Upper lobe of right lung (tissue), 1 donor: ENCODE measurements at regions not wholly inside any gene's neighbourhood (a gene's known extent, or its start where the extent isn't known, plus 50 kb on each side); places are given as distances from the start of the nearest gene placed in this dataset.
"Not testable (repeated sequence)": the region's sequence is repeated elsewhere in the genome, so short reads cannot be mapped to it uniquely, and the experiment has no call there.

ENCODE experiments used
- ATAC-seq: fragments of 200-7000 bp; cut with Tn5 transposase; one replicate; pipeline ENCODE4 v1.9.1; 2020; ENCODE audit warnings: mild to moderate bottlenecking, moderate library complexity
- DNase-seq: peaks from one replicate; pipeline ENCODE4 v3.0.0-alpha.2; 2020
- H3K27ac ChIP-seq: fragments of 200-600 bp; one replicate; pipeline ENCODE4 v1.8.0; 2022
- H3K27me3 ChIP-seq: fragments of 200-600 bp; one replicate; pipeline ENCODE4 v1.8.0; 2022; ENCODE audit warnings: mild to moderate bottlenecking
- H3K36me3 ChIP-seq: fragments of 200-600 bp; one replicate; pipeline ENCODE4 v1.8.0; 2022
- H3K4me1 ChIP-seq: fragments of 200-600 bp; one replicate; pipeline ENCODE4 v1.8.0; 2022
- H3K4me3 ChIP-seq: fragments of 200-600 bp; one replicate; pipeline ENCODE4 v1.8.0; 2022; ENCODE audit warnings: mild to moderate bottlenecking
- H3K9me3 ChIP-seq: fragments of 200-600 bp; one replicate; pipeline ENCODE4 v1.8.0; 2022
- intact Hi-C: fragments of 100-400 bp; cut with DNase I; formaldehyde crosslinking; loops from one replicate; pipeline ENCODE4 v1.11.0; 2022
- TF ChIP-seq, protein P1 (sequence below): fragments of 200-600 bp; IDR thresholded peaks from one replicate; pipeline ENCODE4 v1.8.0; 2022; ENCODE audit warnings: antibody characterized with exemption
- donor health status: DM: no; HTN: yes; CAD: no; lungs with severe emphysema.

DNA sequence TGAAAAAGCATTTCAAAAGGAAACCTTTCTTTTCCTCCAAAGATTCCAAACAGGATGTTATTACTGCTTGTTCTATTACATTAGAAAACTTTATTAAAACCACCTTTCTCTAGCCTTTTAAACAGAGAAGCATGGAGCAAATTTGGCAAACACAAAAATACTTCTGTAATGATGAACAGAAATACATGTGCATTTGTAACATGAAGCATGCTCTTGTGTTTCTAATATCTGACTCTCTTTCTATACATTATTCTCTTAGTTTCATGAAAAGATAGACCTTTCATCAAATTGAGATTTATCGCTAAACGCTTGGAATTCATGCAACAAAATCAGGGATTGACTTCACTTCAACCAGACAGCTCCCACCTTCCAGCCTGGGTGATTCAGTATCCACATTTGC is 152.8 kb upstream of the IRS2 start:
- H3K27me3 ChIP-seq: no peaks in the 10 kb centered on the region
- DNase-seq (no peak), ATAC-seq (no peak)
- intact Hi-C loops: no loop called here
- H3K27ac ChIP-seq: no peak overlapping the region
- no peaks in the 10 kb centered on the region for H3K36me3 ChIP-seq
- no peaks in the 10 kb centered on the region for H3K4me1 ChIP-seq
- TF ChIP-seq, protein P1, sequence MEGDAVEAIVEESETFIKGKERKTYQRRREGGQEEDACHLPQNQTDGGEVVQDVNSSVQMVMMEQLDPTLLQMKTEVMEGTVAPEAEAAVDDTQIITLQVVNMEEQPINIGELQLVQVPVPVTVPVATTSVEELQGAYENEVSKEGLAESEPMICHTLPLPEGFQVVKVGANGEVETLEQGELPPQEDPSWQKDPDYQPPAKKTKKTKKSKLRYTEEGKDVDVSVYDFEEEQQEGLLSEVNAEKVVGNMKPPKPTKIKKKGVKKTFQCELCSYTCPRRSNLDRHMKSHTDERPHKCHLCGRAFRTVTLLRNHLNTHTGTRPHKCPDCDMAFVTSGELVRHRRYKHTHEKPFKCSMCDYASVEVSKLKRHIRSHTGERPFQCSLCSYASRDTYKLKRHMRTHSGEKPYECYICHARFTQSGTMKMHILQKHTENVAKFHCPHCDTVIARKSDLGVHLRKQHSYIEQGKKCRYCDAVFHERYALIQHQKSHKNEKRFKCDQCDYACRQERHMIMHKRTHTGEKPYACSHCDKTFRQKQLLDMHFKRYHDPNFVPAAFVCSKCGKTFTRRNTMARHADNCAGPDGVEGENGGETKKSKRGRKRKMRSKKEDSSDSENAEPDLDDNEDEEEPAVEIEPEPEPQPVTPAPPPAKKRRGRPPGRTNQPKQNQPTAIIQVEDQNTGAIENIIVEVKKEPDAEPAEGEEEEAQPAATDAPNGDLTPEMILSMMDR: no peak
- no peaks in the 10 kb centered on the region for H3K9me3 ChIP-seq
- no peak overlapping the region for H3K4me3 ChIP-seq

DNA sequence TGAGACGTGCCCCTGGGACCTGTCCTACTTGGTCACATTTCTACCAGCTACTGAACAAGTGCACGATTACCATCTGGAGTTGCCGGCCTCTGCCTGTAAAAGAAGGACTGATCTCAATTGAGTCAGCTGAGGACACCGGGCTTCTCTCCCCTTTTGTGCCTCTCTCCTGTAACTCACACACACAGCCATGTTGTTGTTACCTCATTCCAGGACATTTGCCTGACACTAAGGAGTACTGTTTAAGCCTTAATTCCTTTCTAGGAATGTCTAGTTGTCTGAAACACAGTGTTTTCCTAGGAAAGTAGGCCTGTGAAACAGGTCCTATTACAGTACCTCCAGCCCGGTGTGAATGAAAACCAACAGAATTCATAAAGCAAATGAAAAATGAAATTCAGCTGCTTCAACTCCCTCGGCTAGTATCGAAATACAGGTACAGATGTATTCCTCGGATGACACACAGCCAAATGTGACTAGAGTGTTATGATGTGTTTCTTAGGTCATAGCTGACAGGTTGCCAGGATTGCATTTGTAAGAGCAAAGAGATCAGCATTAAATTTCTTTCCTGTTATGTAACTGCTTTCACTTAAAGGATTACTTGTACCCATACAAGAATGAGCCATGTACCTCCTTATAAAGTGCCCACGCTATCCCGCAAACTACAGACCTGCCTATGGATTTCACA is 152.0 kb upstream of the IRS2 start:
- H3K4me1 ChIP-seq: no peaks in the 10 kb centered on the region
- DNase-seq (no peak), ATAC-seq (no peak)
- no peaks in the 10 kb centered on the region for H3K9me3 ChIP-seq
- no peak overlapping the region for H3K27ac ChIP-seq
- H3K4me3 ChIP-seq: no peak overlapping the region
- no peaks in the 10 kb centered on the region for H3K36me3 ChIP-seq
- TF ChIP-seq, protein P1: no peak
- intact Hi-C loops: no loop called here
- H3K27me3 ChIP-seq: no peaks in the 10 kb centered on the region

DNA sequence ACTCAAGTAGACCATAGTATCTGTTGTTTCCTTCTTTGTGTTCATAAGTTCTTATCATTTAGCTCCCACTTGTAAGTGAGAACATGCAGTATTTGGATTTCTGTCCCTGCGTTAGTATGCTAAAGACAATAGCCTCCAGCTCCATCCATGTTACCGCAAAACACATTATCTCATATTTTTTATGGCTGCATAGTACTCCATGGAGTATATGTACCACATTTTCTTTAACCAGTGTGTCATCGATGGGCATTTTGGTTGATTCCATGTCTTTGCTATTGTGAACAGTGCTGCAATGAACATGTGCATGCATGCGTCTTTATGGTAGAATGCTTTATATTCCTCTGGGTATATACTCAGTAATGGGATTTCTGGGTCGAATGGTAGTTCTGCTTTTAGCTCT is 148.1 kb upstream of the IRS2 start:
- ATAC-seq, H3K27ac ChIP-seq, intact Hi-C loops, H3K4me1 ChIP-seq, H3K27me3 ChIP-seq, H3K36me3 ChIP-seq, H3K9me3 ChIP-seq, DNase-seq, H3K4me3 ChIP-seq: not testable (repeated sequence)

DNA sequence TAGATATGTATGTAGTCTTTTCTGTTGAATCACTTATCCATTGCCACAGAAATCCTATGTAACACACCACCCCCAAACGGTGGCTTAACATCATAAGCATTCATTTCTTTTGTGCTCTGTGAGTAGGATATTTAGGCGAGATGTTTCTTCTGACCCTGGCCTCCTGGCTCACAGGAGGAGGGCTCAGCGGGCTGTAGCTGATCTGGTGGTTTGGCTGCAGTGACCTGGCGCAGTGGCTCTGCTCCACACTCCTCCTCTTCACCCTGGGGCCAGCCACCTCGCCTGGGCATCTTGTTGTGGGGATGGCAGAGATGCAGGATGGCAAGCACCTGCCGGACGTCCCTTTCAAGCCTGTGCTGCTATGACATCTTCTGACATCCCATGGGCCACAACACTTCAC is 147.1 kb upstream of the IRS2 start:
- Histone ChIP-seq H3K9me3 (no peaks in the 10 kb centered on the region), H3K27ac (no peak overlapping the region), H3K4me1 (no peaks in the 10 kb centered on the region), H3K4me3 (no peak overlapping the region), H3K27me3 (no peaks in the 10 kb centered on the region), H3K36me3 (no peaks in the 10 kb centered on the region)
- intact Hi-C loops: no loop called here
- ATAC-seq (no peak), DNase-seq (no peak)
- TF ChIP-seq, protein P1: no peak

DNA sequence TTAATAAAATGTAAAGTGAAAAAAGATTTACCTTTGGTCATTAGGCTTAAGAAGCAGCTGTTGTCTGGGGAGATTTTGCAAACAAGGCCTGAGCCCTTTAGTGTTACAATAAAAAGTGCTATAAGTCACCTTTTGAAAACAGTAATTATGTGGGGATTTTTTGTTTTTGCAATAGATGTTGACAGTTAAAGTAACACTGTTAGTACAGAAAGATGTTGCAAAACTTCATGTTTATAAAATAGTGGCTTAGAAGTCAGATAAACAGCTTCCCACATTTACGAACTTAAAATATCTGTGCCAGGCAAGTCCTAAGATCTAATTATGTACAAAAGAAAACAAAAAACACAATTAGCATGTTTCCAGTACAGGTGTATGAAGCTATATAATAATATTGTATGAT is 138.0 kb upstream of the IRS2 start:
- no peak for DNase-seq
- Histone ChIP-seq H3K4me1 (no peaks in the 10 kb centered on the region), H3K9me3 (no peaks in the 10 kb centered on the region), H3K27ac (no peak overlapping the region), H3K27me3 (no peaks in the 10 kb centered on the region), H3K4me3 (no peak overlapping the region), H3K36me3 (no peaks in the 10 kb centered on the region)
- intact Hi-C loops: no loop called here
- TF ChIP-seq, protein P1: no peak
- ATAC-seq: no peak

DNA sequence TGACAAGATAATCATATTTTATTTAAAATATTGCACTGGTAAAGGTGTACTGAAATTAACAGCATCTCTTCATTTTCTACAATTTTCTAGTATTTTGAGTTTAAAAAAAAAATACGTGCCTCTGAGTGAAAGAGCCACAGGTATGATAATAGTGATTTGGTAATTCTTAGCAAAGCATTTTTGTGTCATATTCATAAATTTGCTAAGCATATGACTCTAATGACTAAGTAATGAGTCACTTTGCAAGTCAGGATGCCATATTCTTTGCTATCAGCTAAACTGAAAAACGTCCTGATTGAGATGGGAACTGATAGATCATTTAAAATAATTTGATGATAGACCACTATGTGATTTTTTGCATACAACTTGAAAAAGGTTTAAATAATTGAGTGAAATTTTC is 136.1 kb upstream of the IRS2 start:
- ATAC-seq: no peak
- intact Hi-C loops: no loop called here
- H3K27me3 ChIP-seq: no peaks in the 10 kb centered on the region
- TF ChIP-seq, protein P1: no peak
- H3K4me3 ChIP-seq: no peak overlapping the region
- H3K27ac ChIP-seq: no peak overlapping the region
- no peaks in the 10 kb centered on the region for H3K9me3 ChIP-seq
- no peak for DNase-seq
- H3K4me1 ChIP-seq: no peaks in the 10 kb centered on the region
- H3K36me3 ChIP-seq: no peaks in the 10 kb centered on the region
